Stimulated activated CD4-positive, alpha-beta T cell treated with anti-CD3 and anti-CD28 coated beads, Interleukin-4, amount 100 ng/mL, for 1 hour (primary cell): ENCODE measurements at regions not wholly inside any gene's neighbourhood (a gene's known extent, or its start where the extent isn't known, plus 50 kb on each side); places are given as distances from the start of the nearest gene placed in this dataset.
"Not testable (repeated sequence)": the region's sequence is repeated elsewhere in the genome, so short reads cannot be mapped to it uniquely, and the experiment has no call there.

ENCODE experiments used
- DNase-seq: peaks from one replicate; pipeline ENCODE4 v3.0.0-alpha.2; 2020

DNA sequence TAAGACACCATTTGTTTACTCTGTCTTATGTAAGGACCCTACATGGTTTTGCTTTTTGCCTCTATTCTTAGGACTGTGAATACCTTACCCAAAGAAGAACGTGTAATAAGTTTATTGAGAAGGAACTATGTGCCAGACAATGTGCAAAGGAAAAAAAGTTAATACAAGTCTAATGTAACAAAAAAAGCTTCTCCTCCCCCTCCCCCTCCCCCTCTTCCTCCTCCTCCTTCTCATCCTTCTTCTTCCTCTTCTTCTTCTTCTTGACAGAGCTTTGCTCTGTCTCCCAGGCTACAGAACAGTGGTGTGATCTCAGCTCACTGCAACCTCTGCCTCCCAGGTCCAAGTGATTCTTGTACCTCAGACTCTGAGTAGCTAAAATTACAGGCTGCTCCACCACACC lies 50.9 kb upstream of the MITF start:
- no peak for DNase-seq

DNA sequence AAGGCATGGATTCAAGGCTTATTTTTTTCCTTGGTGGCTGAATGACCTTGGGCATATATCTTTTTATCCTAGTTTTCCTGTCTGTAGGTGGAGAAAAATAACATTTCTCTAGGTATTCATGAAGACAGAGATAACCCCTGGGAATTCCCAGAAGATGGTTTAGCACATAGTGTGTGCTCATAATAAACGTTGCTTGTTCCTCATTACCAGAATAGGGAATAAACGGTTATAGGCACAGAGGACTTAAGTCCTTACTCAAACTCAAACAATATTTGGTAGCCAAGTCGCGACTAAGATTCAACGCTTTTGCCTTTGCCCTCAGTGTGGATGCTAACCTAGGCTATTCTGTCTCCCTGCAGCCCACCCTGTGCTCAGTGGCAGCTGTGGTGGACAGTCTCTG lies 51.6 kb upstream of the MITF start:
- DNase-seq: no peak

DNA sequence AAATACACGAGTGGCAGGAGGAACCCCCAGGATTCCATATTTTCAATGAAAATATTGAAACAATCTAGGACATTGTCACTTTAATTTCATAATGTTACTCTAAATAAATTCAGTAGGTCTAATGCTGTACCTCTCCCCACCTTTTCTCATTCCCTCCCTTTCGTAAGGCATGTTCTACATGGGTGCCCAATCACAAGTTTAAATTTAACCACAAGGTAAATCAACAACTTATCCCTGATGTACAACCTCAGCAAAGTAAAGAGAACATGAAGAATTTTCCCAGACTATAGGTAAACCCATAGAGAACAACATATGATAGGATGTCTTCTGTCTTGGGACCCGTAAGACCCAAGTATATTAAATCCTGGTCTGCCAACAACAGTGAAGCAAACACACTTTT lies 53.2 kb upstream of the MITF start:
- DNase-seq: no peak

DNA sequence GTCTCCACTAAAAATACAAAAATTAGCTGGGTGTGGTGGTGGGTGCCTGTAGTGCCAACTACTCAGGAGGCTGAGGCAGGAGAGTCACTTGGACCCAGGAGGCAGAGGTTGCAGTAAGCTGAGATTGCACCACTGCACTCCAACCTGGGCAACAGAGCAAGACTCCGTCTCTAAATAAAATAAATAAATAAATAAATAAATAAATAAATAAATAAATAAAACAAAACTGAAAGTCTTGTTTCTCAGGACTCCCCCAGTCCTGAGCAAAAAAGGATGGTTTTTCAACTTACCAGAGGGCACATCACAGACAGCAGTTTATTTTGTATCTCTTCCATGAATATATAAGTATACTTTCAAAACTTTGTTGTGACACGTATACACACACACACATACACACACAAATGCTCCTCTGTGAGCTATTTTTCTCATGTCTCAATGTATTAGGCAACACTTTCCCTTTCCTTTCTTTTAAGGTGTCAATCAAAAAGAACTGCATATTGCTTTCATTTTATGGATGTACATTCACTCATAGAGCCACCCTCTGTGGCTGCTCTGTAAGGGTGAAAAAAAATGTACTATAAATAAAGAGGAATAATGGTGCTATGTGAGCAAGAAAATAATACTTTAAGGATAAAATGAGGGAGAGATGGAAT lies 54.8 kb upstream of the MITF start:
- DNase-seq: no peak

DNA sequence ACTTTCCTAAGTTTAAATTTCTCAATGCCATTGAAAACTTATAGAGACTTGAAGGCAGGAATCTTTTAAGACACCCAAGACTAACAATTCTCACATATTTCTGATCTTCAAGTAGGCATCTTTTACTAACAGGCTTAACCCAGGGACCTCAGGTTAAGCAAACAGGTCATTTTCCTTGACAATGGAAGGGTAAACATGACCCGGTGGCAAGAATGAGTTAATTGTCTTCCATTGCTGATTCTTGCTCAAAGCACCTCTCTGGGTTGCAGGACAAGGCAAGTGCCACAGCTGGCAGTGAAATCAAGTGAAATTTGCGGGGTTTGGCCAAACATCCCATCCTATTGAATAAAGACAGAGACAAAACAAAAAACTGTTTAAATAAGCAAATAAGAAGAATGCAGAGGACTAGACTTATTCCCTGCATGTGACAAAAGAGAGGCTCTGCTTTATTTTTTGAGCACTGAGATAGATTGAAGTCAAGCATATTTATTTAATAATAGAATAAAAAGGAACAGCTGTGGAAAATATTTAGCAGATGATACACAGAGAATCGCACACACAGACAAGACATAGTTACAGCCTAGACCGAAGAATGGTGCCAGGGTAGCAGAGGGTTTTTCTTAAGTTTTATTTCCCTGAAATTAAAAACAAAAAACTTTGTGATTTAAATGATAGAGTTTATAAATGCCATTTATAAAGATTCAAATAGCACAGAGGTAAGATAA lies 56.0 kb upstream of the MITF start:
- DNase-seq: no peak

DNA sequence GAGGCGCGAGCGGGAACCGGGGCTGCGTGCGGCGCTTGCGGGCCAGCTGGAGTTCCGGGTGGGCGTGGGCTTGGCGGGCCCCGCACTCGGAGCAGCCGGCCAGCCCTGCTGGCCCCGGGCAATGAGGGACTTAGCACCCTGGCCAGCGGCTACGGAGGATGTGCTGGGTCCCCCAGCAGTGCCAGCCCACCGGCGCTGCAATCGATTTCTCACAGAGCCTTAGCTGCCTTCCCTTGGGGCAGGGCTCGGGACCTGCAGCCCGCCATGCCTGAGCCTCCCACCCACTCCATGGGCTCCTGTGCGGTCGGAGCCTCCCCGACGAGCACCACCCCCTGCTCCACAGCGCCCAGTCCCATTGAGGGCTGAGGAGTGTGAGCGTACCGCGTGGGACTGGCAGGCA lies 61.8 kb upstream of the MITF start:
- not testable (repeated sequence) for DNase-seq

DNA sequence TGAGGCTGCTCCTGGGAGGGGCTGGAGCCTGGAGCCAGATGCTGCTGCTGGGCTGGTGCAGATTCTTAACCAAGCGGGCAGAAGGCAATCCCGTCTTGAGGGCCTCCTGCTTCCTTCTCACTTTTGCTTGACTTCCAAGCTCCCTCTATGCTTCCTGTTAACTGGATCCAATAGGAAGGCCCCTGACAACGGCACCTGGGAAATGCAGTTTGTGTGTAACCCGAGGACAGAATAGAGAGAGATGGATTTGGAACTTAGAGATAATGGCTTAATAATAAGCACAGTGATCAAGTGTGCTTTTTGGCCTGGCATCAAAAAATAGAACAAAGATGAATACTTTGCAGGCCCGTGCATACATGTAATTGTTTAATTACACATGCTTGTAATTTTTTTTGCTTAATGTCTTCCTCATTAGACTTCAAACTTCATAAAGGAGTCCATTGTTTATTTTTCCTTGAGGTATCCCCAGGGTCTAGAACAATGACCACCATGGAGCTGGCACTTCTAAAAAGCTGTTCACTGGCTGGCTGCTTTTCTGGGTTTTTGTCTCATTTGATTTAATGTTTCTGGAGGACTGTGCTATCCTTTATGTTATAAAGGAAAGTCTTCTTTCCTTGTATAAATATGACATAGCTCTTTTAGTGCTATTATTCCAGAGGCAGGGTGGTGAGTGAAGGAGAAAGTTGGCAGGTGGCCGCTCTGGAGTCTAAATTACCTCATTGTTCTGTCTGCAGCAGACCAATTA lies 63.3 kb upstream of the MITF start:
- no peak for DNase-seq

DNA sequence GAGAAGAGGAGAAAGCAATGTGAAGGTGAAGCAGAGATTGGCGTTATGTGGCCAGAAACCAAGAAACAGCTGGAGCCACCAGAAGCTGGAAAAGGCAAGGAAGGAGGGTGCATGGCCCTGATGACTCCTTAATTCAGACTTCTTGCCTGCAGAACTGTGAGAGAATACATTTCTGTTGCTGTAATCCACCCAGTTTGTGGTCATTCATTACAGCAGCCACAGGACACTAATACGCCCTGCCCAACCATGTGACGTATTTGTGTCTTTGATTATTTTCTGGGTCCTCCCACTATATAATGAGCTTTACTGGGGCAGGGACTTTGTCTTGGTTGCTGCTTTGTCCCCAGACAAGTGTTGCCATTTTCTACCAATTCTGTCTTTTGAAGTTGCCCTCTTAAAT lies 64.5 kb upstream of the MITF start:
- no peak for DNase-seq

DNA sequence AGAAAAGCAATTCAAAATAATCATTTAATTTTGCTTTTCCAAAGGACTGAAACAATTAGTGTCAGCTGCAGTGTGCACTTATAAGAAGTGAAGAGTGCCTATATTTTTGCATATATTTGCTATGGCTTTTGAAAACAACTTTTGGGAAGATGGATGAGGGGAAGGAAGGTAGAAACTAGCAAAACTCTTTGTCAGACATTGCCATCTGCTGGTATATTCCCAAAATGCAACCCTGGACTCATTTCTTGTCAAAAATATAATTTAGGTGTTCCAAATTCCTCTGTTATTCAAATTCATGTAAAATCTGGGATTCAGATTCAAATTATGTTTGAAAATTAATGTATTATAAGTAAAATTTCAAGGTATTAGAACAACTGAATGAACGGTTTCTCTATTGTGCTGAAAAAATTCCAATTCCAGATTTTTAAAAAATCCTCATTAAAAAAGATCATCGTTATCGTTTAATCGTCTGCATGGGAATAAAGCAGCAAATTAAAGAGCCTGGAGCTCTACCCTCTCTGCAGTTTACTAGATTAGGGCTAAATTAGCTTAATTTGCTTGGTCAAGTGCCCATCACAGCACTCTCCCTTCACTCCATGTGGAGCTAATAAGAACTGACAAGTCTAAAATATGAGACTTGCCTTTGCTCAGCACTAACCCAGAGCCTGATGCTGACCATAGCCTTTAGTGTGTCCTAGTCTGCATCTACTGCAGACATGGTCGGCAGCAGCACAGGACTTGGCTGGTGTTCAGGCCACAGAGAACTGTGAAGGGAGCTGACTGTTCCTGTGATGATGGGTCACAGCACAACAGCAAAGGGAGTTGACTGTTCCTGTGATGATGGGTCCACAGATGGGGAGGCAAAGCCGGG lies 67.9 kb upstream of the MITF start:
- no peak for DNase-seq

DNA sequence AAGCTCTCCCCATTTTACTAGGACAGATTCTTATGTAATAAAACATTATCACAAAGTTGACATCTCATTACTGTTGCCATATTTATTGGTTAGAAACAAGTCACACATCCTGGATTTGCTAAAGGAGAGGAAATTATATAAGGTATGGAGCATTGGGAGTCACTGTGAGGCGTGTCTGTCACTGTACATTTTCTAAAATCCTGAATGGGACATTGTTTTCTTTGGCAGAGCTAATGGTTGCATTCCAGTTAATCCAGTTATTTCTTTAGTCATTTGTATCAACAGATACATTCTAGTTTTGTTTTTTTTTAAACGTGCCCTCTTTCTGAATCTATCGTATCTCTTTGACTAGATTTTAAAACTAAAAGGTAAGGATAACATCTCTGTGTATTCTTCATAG lies 70.2 kb upstream of the MITF start:
- DNase-seq: no peak

DNA sequence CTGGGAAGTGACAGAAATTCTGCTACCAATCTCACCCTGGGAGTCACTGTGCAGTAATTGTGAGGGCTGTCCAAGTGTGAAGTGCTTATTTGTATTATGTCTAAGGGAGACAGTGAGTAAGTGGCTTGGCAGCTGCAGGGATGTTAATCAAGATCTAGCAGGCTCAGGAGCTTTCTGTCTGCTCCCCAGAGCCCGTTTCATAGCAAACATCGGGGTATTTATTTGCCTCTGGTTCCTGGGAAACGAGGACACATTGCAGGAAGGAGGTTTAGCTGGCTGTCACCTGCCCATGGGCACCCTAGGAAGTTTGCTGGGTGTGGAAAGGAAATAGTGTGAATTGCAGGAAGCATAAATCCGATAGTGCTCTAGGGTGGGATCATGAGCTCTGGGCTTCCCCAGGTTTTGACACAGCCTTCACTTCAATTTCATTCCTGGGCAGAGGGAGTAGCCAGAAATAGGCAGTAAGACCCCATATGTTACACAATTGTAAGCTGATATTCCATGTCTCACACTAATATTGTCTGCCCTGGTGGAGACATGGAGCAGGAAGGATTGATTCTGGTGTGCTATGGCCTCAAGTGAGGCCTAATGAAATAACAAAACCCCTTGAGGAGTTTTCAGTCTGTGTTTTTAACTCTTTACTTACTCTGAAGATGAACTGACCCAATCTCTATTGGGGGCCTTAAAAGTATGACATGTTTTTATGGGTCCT lies 74.1 kb upstream of the MITF start:
- DNase-seq: no peak

DNA sequence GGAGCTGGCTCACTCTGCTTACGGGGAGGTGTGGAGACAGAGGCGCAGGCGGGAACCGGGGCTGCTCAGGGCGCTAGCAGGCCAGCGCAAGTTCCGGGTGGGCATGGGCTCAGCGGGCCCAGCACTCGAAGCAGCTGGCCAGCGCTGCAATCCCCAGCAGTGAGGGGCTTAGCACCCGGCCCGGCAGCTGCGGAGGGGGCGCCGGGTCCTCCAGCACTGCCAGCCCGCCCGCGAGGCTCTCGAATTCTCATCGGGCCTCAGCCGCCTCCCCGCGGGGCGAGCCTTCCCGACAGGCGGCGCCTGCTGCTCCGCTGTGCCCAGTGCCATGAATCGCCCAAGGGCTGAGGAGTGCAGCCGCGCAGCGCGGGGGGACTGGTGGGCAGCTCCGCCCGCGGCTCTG lies 78.6 kb upstream of the MITF start:
- DNase-seq: no peak

DNA sequence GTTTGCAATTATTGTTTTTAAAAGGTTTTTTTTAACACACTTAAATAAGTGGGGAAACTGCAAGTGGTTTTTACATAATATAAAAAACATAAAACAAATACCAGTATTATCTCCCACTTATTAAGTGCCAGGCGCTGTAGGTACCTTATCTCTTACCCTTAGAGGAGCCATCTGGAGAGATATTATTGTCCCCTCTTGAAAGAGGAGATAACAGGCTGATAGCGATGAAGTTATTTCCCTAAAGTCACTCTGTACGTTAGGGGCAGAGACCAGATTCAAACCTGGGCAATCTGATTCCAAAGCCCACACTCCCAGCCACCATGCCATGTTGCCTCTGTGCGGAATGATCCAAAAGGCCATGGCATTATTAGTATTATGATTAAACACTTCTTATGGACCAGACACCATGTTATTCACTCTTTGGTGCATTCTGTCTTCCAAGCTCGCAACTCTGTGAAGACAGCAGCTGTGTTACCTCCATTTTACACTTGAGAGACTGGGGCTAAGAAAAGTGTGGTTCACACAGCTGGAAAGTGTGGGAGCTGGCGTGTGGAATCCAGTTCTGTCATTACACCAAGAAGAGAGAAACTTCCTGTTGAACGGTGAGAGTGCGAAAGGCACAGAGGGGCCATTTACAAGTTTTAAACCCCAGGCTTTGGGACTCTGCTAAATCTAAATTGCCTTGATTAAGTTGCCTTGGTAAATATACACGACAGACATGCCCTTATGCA lies 79.9 kb upstream of the MITF start:
- DNase-seq: no peak

DNA sequence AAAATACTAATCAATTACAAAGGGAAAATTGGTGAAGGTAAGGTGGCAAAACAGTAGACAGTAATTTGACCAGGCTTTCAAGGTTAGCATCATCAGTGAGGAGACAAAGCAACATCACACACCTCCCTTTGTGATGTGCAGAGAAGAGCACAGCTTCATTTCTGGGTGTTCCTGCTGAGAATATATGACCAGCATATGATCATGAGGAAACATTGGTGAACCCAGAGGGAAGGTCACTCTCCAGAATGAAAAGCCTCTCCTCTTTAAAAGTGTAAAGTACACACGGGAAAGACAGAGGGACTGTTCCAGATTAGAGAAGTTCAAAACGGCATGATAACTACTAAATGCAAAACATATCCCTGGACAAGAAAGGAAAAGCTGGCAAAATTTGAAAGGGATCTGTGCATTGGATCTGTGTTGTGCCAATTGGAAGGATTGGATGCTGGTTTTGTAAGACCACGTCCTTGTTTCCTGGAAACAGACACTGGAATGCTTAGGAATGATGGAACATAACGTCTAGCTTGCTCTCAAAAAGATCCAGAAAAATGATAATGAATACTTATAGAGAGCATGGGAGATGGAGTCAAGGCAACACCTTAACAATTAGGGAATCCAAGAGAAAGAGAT lies 80.6 kb upstream of the MITF start:
- DNase-seq: no peak

DNA sequence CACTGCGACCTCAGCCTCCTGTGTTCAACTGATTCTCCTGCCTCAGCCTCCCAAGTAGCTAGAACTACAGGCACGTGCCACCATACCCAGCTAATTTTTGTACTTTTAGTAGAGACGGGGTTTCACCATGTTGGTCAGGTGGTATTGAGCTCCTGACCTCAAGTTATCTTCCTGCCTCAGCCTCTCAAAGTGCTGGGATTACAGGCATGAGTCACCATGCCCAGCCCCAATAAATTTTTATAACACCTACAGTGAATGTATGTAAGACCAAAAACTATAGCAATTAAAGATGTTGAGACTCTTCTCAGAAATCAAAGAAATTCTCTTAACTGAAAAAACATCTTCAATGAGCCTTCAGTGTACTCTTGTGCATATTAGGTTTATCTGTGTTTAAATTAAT lies 82.2 kb upstream of the MITF start:
- not testable (repeated sequence) for DNase-seq

DNA sequence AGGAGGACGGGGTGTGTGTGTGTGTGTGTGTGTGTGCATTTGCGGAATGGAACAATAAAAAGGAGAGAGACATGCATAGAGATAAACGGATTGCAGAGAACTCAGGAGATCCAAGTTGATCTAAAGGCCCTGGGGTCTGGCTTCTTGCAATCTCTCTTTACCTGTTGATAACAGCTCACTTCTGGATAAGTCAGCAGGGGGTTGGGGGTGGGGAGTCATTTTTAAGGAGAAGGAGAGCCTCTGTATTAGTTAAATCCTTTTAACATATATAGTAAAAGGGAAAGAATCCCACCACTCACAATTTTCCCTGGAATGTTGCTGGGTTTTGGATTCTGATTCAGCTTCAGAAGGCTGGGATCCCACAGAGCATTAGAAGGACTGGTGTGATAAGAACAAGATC lies 87.5 kb upstream of the MITF start:
- no peak for DNase-seq

DNA sequence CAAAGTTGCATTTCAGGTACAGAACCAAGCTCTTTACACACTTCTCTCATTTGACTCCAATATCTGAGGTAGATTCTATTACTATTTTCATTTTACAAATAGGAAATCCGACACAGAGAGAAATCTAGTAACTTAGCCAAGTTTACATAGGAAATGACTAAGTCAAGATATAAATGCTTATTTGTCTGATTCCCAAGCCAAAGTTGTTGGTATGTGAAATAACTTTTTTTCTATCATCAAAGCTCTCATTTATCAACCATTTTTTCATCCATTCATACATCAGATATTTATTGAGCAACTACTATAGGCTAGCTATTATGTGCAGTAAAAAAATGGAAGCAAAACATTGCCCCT lies 89.2 kb upstream of the MITF start:
- DNase-seq: no peak

DNA sequence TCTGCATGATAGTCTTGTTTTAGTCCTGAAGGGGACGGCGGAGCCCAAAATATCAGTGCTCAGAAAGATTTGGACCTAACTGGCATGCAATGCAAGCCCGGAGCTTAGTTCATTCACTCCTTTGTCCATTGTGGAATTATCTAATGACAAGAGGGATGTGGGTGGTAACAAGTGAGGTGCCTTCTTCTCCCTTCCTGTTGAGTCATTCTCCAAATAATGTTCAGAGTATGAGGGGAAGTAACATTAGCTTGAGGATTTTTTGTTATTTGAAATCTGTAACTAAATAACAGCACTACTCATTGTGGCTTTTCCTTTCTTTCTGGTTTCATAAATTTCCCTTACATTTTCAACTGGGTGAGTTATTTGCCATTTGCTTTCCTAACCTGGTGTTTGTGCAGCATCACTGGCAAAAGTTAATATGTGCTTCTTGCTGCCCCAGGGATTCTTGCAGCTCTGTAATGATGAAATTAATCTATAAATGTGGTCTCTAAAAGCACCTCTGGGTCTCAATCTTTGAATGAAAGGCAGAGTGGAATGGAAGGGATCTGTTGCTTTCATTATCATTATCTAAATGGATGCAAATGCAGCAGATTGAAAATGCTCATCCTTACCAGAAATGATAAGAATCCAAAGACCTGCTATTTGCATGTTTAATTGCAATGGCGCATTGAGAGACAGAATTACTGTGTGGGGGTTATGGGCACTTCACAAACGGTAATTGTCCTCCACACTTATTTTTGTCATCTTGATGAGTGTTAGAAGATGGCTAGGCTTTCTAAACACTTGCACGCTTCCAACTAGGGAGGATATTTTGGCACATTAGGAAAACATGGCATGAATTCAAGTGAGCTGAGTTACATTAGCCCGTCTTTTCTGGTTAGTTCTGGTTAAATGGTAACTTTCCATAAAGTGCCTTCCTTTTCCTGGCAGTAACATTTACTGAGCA lies 89.9 kb upstream of the MITF start:
- no peak for DNase-seq

DNA sequence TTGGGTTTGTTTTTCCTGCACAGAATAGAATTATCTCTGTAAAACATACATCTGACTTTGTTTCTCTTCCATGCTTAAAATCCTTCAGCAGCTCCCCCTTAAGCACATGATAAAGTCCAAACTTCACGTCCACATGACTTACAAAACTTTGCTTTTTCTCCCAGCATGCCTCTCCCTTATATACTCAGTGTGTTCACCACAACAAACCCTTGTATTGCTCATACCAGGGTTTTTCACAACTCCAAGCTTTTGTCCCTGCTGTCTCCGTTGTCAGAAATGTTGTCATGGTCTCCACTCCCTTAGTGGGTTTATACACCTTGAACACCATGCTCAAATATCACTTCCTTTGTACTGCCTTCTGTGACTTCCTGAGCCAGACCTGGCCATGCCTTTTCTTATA lies 91.1 kb upstream of the MITF start:
- DNase-seq: no peak

DNA sequence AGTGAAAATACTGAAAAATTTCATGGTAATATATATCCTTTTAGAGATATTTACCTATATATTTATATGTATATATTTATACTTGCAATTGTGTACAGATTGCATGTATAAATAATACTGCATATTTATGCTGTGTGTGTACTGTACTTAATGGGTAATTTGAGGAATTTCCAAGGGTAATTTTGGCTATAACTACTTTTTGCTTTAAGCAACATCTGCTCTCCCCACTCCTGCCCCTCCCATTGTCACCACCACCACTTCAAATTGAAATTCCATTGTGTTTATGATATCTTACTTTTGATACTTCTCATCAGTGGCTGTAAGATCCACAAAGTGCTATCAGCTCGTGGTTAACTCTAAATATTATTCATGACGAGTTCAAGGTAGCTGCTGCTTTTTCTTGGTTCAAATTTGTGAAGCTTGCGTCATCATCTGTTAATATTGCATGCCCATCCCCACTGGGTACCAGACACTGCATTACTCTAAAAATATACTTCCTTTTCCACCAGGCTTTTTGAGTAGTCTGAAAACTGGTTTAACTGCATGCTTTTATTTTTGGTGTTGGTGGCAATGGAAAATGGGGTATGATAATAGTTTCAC lies 91.7 kb upstream of the MITF start:
- no peak for DNase-seq
